ENCODE measurements at regions not wholly inside any gene's neighbourhood (a gene's known extent, or its start where the extent isn't known, plus 50 kb on each side); places are given as distances from the start of the nearest gene placed in this dataset.

GRCh38 chr13:106121173-106121754, 414.2 kb downstream of the EFNB2 start:
- WGBS, 2 donors: 80 to 92% methylated on average over 2 of the region's 2 CpGs
- H3K9me3 ChIP-seq: no peaks in the 10 kb centered on the region
- peaks cover 4% of the 10 kb centered on the region for H3K4me1 ChIP-seq
- H3K4me3 ChIP-seq: no peak overlapping the region
- H3K27me3 ChIP-seq: no peaks in the 10 kb centered on the region
- no peak for DNase-seq
- no peak overlapping the region for H3K27ac ChIP-seq
- H3K36me3 ChIP-seq (ENCODE audit: low read depth, missing control alignments): no peaks in the 10 kb centered on the region
- no peak for TF ChIP-seq POLR2A (IDR thresholded peaks at IDR 0.05)
- no peak for TF ChIP-seq CTCF (IDR thresholded peaks at IDR 0.05)
- intact Hi-C loops (cut with DNase I; ENCODE audit: low total_unique reads): no loop called here

GRCh38 chr13:106118996-106119395, 416.5 kb downstream of the EFNB2 start:
- DNase-seq: no peak
- H3K4me1 ChIP-seq: peaks cover 4% of the 10 kb centered on the region
- intact Hi-C loops (cut with DNase I; ENCODE audit: low total_unique reads): no loop called here
- no peaks in the 10 kb centered on the region for H3K27me3 ChIP-seq
- TF ChIP-seq POLR2A (IDR thresholded peaks at IDR 0.05): no peak
- no peak for TF ChIP-seq CTCF (IDR thresholded peaks at IDR 0.05)
- H3K9me3 ChIP-seq: no peaks in the 10 kb centered on the region
- WGBS, 2 donors: 28 to 38% methylated on average over 10 of the region's 10 CpGs
- no peak overlapping the region for H3K27ac ChIP-seq
- no peaks in the 10 kb centered on the region for H3K36me3 ChIP-seq (ENCODE audit: low read depth, missing control alignments)
- no peak overlapping the region for H3K4me3 ChIP-seq

GRCh38 chr13:106118050-106118449, 417.4 kb downstream of the EFNB2 start:
- Histone ChIP-seq H3K27ac (no peak overlapping the region), H3K9me3 (no peaks in the 10 kb centered on the region), H3K27me3 (no peaks in the 10 kb centered on the region), H3K36me3 (ENCODE audit: low read depth, missing control alignments) (no peaks in the 10 kb centered on the region), H3K4me3 (no peak overlapping the region), H3K4me1 (peaks cover 4% of the 10 kb centered on the region)
- TF ChIP-seq POLR2A (IDR thresholded peaks at IDR 0.05): no peak
- WGBS, 2 donors: 83% methylated on average over 2 of the region's 2 CpGs
- DNase-seq: no peak
- intact Hi-C loops (cut with DNase I; ENCODE audit: low total_unique reads): no loop called here

- no peak for TF ChIP-seq POLR2A (IDR thresholded peaks at IDR 0.05)
- Histone ChIP-seq H3K4me1 (peaks cover 4% of the 10 kb centered on the region), H3K4me3 (no peak overlapping the region), H3K27ac (no peak overlapping the region), H3K27me3 (no peaks in the 10 kb centered on the region), H3K9me3 (no peaks in the 10 kb centered on the region), H3K36me3 (ENCODE audit: low read depth, missing control alignments) (no peaks in the 10 kb centered on the region)
- 90 to 95% methylated on average over 4 of the region's 4 CpGs for whole genome bisulfite sequencing, 2 donors
- DNase-seq: no peak
- intact Hi-C loops (cut with DNase I; ENCODE audit: low total_unique reads): no loop called here
Measured at GRCh38 chr13:106117640-106118039, 417.8 kb downstream of the EFNB2 start.

GRCh38 chr13:106117035-106117434, 418.4 kb downstream of the EFNB2 start:
- peaks cover 4% of the 10 kb centered on the region for H3K4me1 ChIP-seq
- H3K27ac ChIP-seq: no peak overlapping the region
- H3K4me3 ChIP-seq: no peak overlapping the region
- intact Hi-C loops (cut with DNase I; ENCODE audit: low total_unique reads): no loop called here
- no peaks in the 10 kb centered on the region for H3K27me3 ChIP-seq
- H3K36me3 ChIP-seq (ENCODE audit: low read depth, missing control alignments): no peaks in the 10 kb centered on the region
- TF ChIP-seq CTCF (IDR thresholded peaks at IDR 0.05) (no peak), POLR2A (IDR thresholded peaks at IDR 0.05) (no peak)
- no peaks in the 10 kb centered on the region for H3K9me3 ChIP-seq
- DNase-seq: no peak
- WGBS, 2 donors: 47 to 53% methylated on average over 1 of the region's 1 CpG

- H3K4me1 ChIP-seq: peaks cover 4% of the 10 kb centered on the region
- DNase-seq: no peak
- H3K9me3 ChIP-seq: no peaks in the 10 kb centered on the region
- no peak overlapping the region for H3K27ac ChIP-seq
- no peak overlapping the region for H3K4me3 ChIP-seq
- H3K27me3 ChIP-seq: no peaks in the 10 kb centered on the region
- no peak for TF ChIP-seq POLR2A (IDR thresholded peaks at IDR 0.05)
- TF ChIP-seq CTCF (IDR thresholded peaks at IDR 0.05): no peak
- intact Hi-C loops (cut with DNase I; ENCODE audit: low total_unique reads): no loop called here
- no peaks in the 10 kb centered on the region for H3K36me3 ChIP-seq (ENCODE audit: low read depth, missing control alignments)
- 91 to 93% methylated on average over 2 of the region's 2 CpGs for WGBS, 2 donors
Measured at GRCh38 chr13:106115081-106115480, 420.4 kb downstream of the EFNB2 start.
